Liver (tissue), 8 donors: ENCODE measurements at regions not wholly inside any gene's neighbourhood (a gene's known extent, or its start where the extent isn't known, plus 50 kb on each side); places are given as distances from the start of the nearest gene placed in this dataset.

Experiments
- DNase-seq: peaks from one replicate; pipeline ENCODE4 v3.0.0-alpha.2; 2017; ENCODE audit warnings: low spot score
- H3K27ac ChIP-seq, 2 donors: one replicate each; pipeline ENCODE4 v1.7.0; 2013; ENCODE audit warnings: inconsistent platforms in 2 of 2, low read length in 2 of 2, control low read depth in 1 of 2, low read depth in 1 of 2, mild to moderate bottlenecking in 1 of 2
- H3K27me3 ChIP-seq, 4 donors: one replicate each; pipeline versions ENCODE4 v1.6.1 to v1.7.0; 2013; ENCODE audit warnings: low read length in 3 of 4, inconsistent platforms in 1 of 4, mild to moderate bottlenecking in 1 of 4, moderate library complexity in 1 of 4; ENCODE audit not compliant: control insufficient read depth in 4 of 4, insufficient read depth in 4 of 4
- H3K36me3 ChIP-seq, 4 donors: one replicate each; pipeline versions ENCODE4 v1.6.1 to v1.7.0; 2013; ENCODE audit warnings: low read length in 3 of 4, mild to moderate bottlenecking in 3 of 4, low read depth in 1 of 4, moderate library complexity in 1 of 4; ENCODE audit not compliant: control insufficient read depth in 4 of 4, insufficient read depth in 3 of 4
- H3K4me1 ChIP-seq, 4 donors: one replicate each; pipeline versions ENCODE4 v1.6.1 to v1.7.0; 2013; ENCODE audit warnings: low read length in 3 of 4, mild to moderate bottlenecking in 3 of 4, moderate library complexity in 1 of 4; ENCODE audit not compliant: control insufficient read depth in 4 of 4, insufficient read depth in 4 of 4
- H3K4me3 ChIP-seq, 3 donors: one replicate each; pipeline versions ENCODE4 v1.6.1 to v1.7.0; 2013; ENCODE audit warnings: low read length in 3 of 3, control low read depth in 1 of 3, low read depth in 1 of 3, mild to moderate bottlenecking in 1 of 3
- H3K9ac ChIP-seq, 2 donors: one replicate each; pipeline ENCODE4 v1.7.0; 2013; ENCODE audit warnings: low read length in 2 of 2, mild to moderate bottlenecking in 2 of 2, moderate library complexity in 2 of 2, control low read depth in 1 of 2, low read depth in 1 of 2
- H3K9me3 ChIP-seq, 4 donors: one replicate each; pipeline versions ENCODE4 v1.6.1 to v1.7.0; 2013; ENCODE audit warnings: low read length in 3 of 4; ENCODE audit not compliant: control insufficient read depth in 4 of 4
- CTCF ChIP-seq: fragments of 150-350 bp; IDR thresholded peaks from 2 replicates; pipeline ENCODE4 v1.5.1; 2017; ENCODE audit warnings: improper control_type of control experiment, low read depth, low read length; ENCODE audit not compliant: missing input control
- EGR1 ChIP-seq, 2 donors: IDR thresholded peaks; 2 replicates each; pipeline ENCODE4 v1.6.1; 2016 to 2018; ENCODE audit warnings: antibody characterized with exemption in 2 of 2, low read depth in 2 of 2
- FOXA2 ChIP-seq: IDR thresholded peaks from 2 replicates; pipeline ENCODE4 v1.6.1; 2016; ENCODE audit warnings: antibody characterized with exemption
- GABPA ChIP-seq, 2 donors: IDR thresholded peaks in 1 of 2; conservative IDR thresholded peaks in 1 of 2; 2 replicates each; pipeline ENCODE4 v1.6.1; 2016; ENCODE audit warnings: antibody characterized with exemption in 2 of 2, mild to moderate bottlenecking in 1 of 2, moderate library complexity in 1 of 2
- HNF4A ChIP-seq, 2 donors: conservative IDR thresholded peaks; 2 replicates each; pipeline ENCODE4 v1.6.1; 2016; ENCODE audit warnings: antibody characterized with exemption in 2 of 2, mild to moderate bottlenecking in 2 of 2
- HNF4G ChIP-seq: IDR thresholded peaks from 2 replicates; pipeline ENCODE4 v1.6.1; 2016; ENCODE audit warnings: antibody characterized with exemption
- JUND ChIP-seq, 2 donors: IDR thresholded peaks; 2 replicates each; pipeline ENCODE4 v1.6.1; 2016; ENCODE audit warnings: antibody characterized with exemption in 2 of 2
- MAX ChIP-seq: IDR thresholded peaks from 2 replicates; pipeline ENCODE4 v1.6.1; 2016; ENCODE audit warnings: antibody characterized with exemption
- NR2F2 ChIP-seq: IDR thresholded peaks from 2 replicates; pipeline ENCODE4 v1.6.1; 2016; ENCODE audit warnings: antibody characterized with exemption
- RAD21 ChIP-seq, 2 donors: IDR thresholded peaks; 2 replicates each; pipeline ENCODE4 v1.6.1; 2016; ENCODE audit warnings: antibody characterized with exemption in 2 of 2, mild to moderate bottlenecking in 2 of 2
- REST ChIP-seq: IDR thresholded peaks from 2 replicates; pipeline ENCODE4 v1.6.1; 2016; ENCODE audit warnings: antibody characterized with exemption, mild to moderate bottlenecking
- RXRA ChIP-seq, 2 donors: IDR thresholded peaks; 2 replicates each; pipeline ENCODE4 v1.6.1; 2017 to 2018; ENCODE audit warnings: antibody characterized with exemption in 2 of 2, mild to moderate bottlenecking in 1 of 2
- SP1 ChIP-seq: IDR thresholded peaks from 2 replicates; pipeline ENCODE4 v1.6.1; 2018; ENCODE audit warnings: antibody characterized with exemption, mild to moderate bottlenecking
- TAF1 ChIP-seq: conservative IDR thresholded peaks from 2 replicates; pipeline ENCODE4 v1.6.1; 2016; ENCODE audit warnings: antibody characterized with exemption, mild to moderate bottlenecking
- ZBTB33 ChIP-seq: IDR thresholded peaks from 2 replicates; pipeline ENCODE4 v1.6.1; 2016; ENCODE audit warnings: antibody characterized with exemption
- WGBS: extraction: QIAGEN DNeasy Blood & Tissue Kit; methylation state at CpG from one replicate; pipeline ENCODE4 v1.1.7; 2013; 5-methylcytosine and 5-hydroxymethylcytosine counted together
- donor health status: healthy.
- donor health status: healthy.
- donor health status: healthy.
- donor health status: healthy.
- donor health status: healthy.

- H3K36me3 ChIP-seq = no peaks in the 10 kb centered on the region
- no peak for DNase-seq
- no peaks in the 10 kb centered on the region for H3K4me1 ChIP-seq
- 71% methylated on average over 5 of the region's 5 CpGs for WGBS
- no peak for TF ChIP-seq NR2F2
- TF ChIP-seq RAD21 (IDR thresholded peaks at IDR 0.05) = no peak
- no peak overlapping the region for H3K9ac ChIP-seq
- H3K27me3 ChIP-seq = no peaks in the 10 kb centered on the region
- no peak overlapping the region for H3K27ac ChIP-seq
- peaks cover 0 to 3% (median 0%) of the 10 kb centered on the region in 4 donors for H3K9me3 ChIP-seq
- H3K4me3 ChIP-seq = no peak overlapping the region
Observed at GRCh38 chr2:122469147-122469546, 713.7 kb downstream of the TSN start.

GRCh38 chr2:122471753-122472152 lies 716.3 kb downstream of the TSN start:
- Histone ChIP-seq H3K9ac (no peak overlapping the region), H3K4me1 (no peaks in the 10 kb centered on the region), H3K27me3 (no peaks in the 10 kb centered on the region), H3K4me3 (no peak overlapping the region), H3K36me3 (no peaks in the 10 kb centered on the region), H3K27ac (no peak overlapping the region), H3K9me3 (no peaks in the 10 kb centered on the region)
- DNase-seq = no peak
- TF ChIP-seq HNF4A (conservative IDR thresholded peaks at IDR 0.05) = no peak
- TF ChIP-seq REST = no peak
- no peak for TF ChIP-seq ZBTB33
- no peak for TF ChIP-seq EGR1 (IDR thresholded peaks at IDR 0.05; ENCODE audit: low read depth in 2 of 2)
- TF ChIP-seq GABPA (IDR thresholded peaks at IDR 0.05 in 1 of 2, conservative IDR thresholded peaks at IDR 0.05 in 1 of 2) = no peak
- TF ChIP-seq HNF4G = no peak
- TF ChIP-seq FOXA2 = no peak
- no peak for TF ChIP-seq NR2F2
- TF ChIP-seq JUND (IDR thresholded peaks at IDR 0.05) = no peak
- TF ChIP-seq MAX = no peak
- TF ChIP-seq TAF1 = no peak
- no peak for TF ChIP-seq RXRA (IDR thresholded peaks at IDR 0.05)
- no peak for TF ChIP-seq SP1
- no peak for TF ChIP-seq CTCF
